ENCODE measurements at regions not wholly inside any gene's neighbourhood (a gene's known extent, or its start where the extent isn't known, plus 50 kb on each side); places are given as distances from the start of the nearest gene placed in this dataset.
"Not testable (repeated sequence)": the region's sequence is repeated elsewhere in the genome, so short reads cannot be mapped to it uniquely, and the experiment has no call there.

DNA sequence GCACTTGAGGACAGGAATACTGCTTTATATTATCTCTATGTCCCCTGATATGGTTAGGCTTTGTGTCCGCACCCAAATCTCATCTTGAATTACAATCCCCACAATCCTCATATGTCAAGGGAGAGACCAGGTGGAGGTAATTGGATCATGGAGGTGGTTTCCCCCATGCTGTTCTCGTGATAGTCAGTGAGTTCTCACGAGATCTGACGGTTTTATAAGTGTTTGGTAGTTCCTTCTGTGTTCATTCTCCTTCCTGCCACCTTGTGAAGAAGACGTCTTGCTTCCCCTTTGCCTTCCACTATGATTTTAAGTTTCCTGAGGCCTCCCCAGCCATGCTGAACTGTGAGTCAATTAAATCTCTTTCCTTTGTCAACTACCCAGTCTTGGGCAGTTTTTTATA lies 51.7 kb upstream of the MDGA1 start:
- TF ChIP-seq, protein P1, sequence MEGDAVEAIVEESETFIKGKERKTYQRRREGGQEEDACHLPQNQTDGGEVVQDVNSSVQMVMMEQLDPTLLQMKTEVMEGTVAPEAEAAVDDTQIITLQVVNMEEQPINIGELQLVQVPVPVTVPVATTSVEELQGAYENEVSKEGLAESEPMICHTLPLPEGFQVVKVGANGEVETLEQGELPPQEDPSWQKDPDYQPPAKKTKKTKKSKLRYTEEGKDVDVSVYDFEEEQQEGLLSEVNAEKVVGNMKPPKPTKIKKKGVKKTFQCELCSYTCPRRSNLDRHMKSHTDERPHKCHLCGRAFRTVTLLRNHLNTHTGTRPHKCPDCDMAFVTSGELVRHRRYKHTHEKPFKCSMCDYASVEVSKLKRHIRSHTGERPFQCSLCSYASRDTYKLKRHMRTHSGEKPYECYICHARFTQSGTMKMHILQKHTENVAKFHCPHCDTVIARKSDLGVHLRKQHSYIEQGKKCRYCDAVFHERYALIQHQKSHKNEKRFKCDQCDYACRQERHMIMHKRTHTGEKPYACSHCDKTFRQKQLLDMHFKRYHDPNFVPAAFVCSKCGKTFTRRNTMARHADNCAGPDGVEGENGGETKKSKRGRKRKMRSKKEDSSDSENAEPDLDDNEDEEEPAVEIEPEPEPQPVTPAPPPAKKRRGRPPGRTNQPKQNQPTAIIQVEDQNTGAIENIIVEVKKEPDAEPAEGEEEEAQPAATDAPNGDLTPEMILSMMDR (IDR thresholded peaks at IDR 0.05; ENCODE audit: insufficient read depth, low read depth, low read length), result not testable (repeated sequence)
- TF ChIP-seq EZH2 (IDR thresholded peaks at IDR 0.05; ENCODE audit: insufficient read depth, low read length), result not testable (repeated sequence)
